GM12873 (cell line): ENCODE measurements at regions not wholly inside any gene's neighbourhood (a gene's known extent, or its start where the extent isn't known, plus 50 kb on each side); places are given as distances from the start of the nearest gene placed in this dataset.

ENCODE experiments used
- TF ChIP-seq, protein P1 (sequence below): IDR thresholded peaks from 2 replicates; pipeline ENCODE4 v1.5.1; 2012; ENCODE audit warnings: low read depth, mild to moderate bottlenecking, moderate library complexity, low read length, control low read depth; ENCODE audit not compliant: insufficient read depth; ENCODE audit errors: missing control alignments

DNA sequence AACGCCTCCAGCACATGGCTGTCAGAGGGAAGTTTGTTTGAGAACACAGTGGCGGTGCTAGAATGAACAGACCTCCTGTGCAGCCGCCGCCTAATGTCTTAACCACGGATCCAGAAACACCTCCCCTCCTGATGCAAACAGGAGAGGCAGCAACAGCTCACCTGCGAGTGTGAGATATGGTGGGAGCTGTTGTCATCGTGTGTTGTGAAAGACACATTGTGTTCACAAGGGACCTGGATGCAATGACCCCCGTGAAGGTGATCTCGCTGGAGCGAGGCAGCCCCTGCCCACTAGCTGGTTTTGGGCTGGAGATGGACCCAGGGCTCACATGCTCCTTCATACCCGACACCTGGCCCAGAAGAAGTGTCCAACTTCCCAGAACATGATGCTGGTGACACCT lies 315.3 kb upstream of the C1orf174 start:
- TF ChIP-seq, protein P1, sequence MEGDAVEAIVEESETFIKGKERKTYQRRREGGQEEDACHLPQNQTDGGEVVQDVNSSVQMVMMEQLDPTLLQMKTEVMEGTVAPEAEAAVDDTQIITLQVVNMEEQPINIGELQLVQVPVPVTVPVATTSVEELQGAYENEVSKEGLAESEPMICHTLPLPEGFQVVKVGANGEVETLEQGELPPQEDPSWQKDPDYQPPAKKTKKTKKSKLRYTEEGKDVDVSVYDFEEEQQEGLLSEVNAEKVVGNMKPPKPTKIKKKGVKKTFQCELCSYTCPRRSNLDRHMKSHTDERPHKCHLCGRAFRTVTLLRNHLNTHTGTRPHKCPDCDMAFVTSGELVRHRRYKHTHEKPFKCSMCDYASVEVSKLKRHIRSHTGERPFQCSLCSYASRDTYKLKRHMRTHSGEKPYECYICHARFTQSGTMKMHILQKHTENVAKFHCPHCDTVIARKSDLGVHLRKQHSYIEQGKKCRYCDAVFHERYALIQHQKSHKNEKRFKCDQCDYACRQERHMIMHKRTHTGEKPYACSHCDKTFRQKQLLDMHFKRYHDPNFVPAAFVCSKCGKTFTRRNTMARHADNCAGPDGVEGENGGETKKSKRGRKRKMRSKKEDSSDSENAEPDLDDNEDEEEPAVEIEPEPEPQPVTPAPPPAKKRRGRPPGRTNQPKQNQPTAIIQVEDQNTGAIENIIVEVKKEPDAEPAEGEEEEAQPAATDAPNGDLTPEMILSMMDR, result no peak

DNA sequence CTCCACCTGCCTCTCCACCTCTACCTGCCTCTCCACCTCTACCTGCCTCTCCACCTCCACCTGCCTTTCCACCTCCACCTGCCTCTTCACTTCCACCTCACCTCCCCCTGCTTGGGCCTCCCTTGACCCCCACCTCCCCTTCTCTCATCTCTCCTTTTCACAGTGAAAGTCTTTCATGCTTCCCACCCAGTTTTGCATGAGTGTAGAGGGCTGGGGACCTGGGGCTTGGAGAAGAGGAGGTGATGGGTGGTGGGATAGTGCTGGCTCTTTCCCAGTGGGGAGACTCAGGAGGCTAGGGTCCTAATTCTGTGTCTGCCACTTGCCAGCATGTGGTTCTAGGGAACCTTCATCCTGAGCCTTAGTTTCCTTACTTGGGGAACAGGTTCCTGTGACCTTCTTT lies 316.2 kb upstream of the C1orf174 start:
- TF ChIP-seq, protein P1, result no peak

DNA sequence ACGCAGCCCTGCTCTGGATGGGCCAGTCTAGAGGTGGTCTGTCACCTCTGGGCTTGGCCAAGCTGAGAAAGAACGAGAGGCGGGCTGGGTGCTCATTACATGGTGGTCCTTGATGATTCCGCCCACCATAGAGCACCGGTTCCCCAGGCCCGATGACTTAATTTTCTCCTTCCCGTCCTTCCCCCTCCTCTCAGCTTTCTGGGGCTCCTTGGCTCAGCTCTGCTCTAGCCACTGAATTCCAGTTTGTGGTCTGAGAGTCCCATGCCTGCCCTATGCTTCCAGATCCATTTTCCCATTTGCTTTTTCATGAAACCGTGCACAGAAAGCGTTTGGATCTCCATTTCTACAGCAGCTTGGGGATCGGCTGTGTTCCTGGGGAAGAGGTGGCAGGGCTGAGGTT lies 318.5 kb upstream of the C1orf174 start:
- TF ChIP-seq, protein P1, result no peak

DNA sequence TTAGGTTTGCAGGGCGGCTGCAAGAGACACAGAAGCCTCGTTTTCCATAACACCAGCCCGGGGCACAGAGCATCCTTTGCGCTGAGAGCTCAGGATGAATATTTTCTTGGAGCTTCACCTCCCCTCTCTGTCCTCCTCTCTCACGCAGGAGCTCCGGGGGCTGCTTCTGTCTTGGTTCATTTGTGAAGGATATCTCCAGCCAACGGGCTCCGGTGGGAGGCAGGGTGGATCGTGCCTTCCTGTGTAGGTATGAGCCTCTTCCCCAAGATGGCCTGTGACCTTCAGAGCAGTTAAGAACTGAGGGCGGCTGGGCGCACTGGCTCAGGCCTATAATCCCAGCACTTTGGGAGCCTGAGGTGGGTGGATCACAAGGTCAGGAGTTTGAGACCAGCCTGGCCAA lies 319.0 kb upstream of the C1orf174 start:
- TF ChIP-seq, protein P1, result no peak

DNA sequence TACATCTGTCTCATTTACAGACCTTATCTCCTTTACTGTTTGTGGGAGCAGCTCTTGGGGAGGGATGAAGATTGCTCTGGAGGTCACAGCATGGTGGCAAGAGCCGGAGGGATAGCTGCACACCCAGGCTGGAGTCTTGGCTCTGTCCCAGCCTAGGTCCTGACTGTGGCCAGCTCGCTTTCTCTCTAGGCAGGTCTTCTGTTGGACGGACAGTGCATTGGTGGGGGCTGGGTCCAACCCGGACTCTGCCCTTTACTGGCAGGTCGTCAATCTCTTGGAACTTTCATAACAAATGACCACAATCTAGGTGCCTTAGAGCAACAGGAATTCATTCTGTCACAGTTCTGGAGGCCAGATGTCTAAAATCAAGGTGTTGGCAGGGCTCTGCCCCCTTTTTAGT lies 319.8 kb upstream of the C1orf174 start:
- TF ChIP-seq, protein P1, result no peak

DNA sequence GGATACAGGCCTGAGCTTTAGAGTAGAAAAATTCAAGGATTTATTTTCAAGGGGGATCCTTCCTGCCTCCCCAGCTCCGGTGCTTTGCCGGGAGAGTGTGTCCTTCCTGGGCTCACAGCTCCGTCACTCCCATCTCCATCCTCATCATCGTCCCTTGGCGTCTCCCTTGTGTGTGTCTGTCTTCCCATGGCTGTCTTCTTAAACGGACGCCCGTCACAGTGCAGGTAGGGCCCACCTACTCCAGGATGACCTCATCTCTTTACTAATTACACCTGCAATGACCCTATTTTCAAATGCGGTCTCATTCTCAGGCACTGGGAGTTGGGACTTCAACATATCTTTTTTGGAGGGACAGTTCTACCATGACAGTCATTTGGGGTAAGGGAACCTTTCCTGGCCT lies 320.3 kb upstream of the C1orf174 start:
- TF ChIP-seq, protein P1, result no peak

DNA sequence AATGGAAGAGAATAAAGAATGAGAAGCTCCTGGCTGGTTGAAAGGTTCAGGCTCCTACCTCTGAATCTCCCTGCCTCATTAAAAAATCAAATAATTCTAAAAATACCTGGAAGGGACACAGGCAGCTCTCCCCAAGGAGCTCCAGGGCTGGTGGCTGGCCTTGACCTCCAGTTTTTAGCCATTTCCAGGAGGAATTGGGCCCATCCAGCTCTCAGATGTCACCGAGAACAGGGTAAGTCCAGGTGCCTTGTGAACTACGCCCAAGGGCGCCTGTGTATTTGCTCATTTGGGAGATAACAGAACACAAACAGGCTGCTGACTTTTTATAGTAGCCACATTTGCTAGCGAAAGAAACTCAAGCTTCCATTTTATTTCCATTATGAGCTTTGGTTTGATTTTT lies 321.0 kb upstream of the C1orf174 start:
- TF ChIP-seq, protein P1, result no peak
